GM21786 (cell line): ENCODE measurements at regions not wholly inside any gene's neighbourhood (a gene's known extent, or its start where the extent isn't known, plus 50 kb on each side); places are given as distances from the start of the nearest gene placed in this dataset.
"Not testable (repeated sequence)": the region's sequence is repeated elsewhere in the genome, so short reads cannot be mapped to it uniquely, and the experiment has no call there.

ENCODE experiments used
- ATAC-seq: cut with Tn5 transposase; IDR thresholded peaks from one replicate; pipeline ENCODE4 v1.9.1; 2021; ENCODE audit not compliant: unreplicated experiment

DNA sequence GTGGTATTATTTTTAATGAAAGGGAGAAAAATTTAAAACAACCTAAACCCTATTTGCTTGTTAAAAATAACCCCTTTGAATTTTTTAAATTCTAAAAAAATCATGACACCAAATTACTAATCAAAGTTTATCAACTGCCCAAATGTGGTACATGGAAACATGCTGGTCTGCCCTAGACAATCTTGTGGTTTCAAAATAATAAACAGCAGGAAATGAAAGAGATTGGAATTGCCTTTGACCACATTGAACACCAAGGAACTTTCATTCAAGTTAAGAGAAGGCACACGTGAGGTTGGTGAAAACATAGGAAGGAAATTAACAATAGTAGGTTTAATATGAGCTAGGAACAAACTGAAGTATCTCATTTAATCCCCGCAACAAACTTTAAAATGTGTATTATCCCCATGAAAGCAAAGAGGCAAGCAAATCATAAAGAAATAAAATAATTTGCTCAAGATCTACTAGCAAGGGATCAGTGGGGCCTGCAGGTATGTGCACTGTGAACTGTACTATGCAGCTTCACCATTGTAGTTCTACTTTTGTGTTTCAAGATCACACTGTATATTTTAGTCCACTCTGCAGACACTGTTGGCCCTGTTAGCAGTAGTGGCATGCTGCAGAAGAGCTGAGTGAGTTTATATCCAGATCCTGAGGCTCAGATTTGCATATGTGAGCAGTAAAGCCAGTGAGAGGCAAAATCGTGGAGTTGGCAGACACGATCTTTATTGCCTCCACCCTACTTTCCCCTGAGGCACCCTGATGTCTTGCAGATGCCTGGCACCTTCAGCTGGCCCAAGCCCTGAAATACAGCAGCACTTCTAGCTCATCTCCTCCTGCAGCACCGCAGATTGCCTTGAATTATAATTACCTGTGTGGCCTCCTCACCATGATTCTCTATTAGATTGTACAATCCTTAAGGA is 157.8 kb upstream of the TENT5A start:
- ATAC-seq = no peak

DNA sequence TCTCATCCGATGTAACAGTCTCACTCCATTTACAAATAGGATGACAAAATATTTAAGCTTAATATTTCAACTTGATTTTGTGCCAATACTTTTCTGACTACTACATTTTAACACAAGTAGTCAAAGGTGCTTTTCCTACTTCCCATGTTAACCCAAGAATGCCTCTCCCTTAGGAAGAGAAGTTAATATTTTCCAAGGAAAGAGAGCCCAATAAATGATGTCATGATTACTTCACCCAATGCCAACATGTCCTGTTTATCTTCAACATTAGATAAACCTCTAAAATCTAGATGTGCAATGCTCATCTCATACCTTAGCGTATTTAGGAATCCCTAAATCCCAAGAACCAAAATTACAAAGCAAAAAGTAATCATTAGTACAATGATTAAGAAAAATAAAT is 156.7 kb upstream of the TENT5A start:
- no peak for ATAC-seq

DNA sequence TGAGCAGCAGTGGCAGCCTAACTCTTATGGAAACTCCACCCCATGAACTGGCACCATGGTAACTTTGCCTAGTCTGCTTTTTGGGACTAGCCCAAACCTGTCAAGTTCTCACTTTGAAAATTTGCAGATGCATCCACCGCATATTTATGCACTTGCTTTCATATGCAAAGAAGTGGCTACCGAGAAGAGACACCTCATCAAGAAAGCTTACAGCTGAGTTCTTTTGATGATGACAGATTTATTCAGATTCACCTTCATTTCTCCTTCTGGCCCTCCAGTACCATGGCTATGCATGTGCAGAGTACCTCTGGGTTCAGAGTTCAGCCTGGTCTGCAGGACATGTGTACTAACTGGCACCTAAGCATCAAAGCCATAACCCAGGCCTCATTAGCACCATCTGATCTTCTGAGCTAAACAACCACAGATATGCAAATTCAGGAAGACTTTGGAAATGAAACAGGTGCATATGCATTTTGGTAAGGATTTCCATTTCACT is 154.3 kb upstream of the TENT5A start:
- ATAC-seq = peak; percentile 75

DNA sequence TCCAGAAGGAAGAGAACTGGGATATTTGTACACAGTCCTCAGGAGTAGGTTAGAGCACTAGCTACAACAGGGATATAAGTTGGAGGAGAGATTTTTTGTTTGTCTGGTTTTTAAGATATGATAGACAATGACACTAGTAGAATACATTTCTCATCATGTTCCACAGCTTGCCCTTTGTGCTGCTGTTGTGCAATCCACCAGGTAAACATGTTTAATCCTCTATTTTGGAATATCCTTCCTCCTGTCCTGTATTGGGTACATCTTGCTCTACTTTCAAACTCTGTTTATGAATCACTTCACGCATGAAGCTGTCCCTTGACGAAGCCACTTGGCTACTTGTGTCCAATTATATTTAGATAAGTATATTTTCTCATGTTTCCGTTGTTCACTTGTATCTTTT is 153.6 kb upstream of the TENT5A start:
- no peak for ATAC-seq

DNA sequence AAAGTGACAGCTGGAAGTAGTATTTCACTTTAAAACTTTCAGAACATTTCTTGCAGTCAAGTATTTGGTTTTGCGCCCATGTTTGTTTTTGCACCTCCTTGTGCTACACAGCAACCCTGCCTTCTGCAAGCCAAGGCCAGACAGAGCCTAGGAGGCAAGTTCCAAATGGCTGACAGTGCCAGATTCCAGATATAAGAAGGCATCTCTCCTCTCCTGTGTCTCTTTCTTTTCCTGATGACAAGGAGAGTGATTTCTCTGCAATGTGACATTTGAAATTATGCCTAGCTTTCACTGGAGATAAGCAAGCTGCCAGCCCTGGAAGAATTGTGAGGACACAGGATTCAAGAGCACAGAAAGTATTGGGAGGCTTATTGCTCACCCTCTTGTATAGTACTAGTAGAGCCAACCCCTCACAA is 149.1 kb upstream of the TENT5A start:
- no peak for ATAC-seq

DNA sequence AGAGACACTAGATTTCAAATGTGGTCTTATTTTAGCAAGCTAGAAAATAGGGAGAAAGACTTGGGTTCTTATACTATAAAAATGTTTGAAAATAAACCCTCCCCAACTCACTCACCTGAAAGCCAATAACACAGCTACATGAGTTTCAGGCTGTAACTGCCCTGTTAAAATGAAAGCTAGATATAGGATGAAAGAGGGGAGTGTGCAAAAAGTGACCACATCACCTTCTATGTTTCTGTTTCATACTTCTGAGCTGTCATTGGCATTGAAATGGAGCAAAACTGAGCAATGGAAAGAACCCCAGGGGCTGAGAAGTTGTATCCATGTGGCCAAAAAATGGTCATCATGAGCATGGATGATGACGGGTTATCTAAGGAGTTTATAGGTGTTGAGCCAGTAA is 148.1 kb upstream of the TENT5A start:
- ATAC-seq = peak; percentile 90

DNA sequence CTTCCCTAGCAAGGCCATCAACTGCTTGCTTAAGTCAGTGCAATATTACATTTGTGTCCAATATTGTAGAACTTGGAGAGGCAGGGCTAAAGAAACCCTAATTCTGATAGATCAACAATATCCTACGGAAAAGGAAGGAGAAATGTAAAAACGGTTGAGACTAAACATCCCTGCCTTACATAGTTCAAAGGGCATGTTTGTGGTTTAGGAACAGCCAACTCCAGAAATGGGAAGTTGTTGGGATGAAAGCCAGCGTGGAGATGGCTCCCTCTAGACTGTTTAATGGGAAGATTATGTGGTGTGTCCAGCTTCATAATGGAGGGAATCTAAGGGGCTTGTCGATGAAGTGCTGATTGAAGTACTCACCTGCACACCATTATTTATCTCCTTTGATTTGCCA is 145.3 kb upstream of the TENT5A start:
- ATAC-seq = no peak

DNA sequence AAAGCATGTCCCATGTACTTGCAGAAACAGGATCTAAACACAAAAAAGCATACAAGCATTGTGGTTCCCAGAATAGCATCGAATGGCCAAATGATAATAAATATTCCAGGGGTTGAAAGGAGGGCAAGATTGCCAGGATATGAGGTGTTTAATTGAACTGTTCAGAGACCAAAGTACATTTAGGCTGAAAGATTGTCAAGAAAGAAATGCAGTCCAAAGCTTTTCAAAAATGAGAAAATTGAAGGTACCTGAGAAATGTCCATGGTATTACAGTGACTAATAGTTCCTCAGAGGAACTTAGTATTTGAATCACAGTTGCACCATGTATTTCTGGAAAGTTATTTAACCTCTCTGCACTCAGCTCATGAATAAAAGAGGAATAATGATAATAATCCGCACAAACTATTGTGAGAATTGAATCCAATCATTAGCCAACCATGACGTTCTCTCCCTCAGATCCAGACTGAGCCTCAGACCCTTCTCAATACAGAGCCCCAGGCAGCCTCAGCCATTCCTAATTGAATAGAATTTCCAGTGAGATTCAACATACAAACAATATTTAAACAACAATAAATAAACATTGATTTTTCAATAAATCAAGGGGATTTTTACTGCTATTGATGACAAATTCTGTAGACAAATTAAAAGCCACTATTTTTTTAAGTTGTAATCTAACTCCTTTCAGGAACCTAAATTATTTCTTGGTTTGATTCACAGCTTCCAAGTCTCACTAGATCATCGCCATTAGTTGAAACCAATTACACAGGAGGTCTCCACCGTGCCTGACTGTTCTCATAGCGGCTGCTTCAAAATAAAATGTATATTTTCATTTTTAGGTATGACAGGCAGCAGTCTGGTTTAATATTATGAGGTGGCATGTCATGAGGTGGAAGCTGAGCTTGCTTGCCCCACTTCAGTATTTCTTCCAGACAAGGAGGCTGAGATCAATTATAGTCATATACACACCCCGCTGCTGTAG is 144.3 kb upstream of the TENT5A start:
- ATAC-seq = no peak

DNA sequence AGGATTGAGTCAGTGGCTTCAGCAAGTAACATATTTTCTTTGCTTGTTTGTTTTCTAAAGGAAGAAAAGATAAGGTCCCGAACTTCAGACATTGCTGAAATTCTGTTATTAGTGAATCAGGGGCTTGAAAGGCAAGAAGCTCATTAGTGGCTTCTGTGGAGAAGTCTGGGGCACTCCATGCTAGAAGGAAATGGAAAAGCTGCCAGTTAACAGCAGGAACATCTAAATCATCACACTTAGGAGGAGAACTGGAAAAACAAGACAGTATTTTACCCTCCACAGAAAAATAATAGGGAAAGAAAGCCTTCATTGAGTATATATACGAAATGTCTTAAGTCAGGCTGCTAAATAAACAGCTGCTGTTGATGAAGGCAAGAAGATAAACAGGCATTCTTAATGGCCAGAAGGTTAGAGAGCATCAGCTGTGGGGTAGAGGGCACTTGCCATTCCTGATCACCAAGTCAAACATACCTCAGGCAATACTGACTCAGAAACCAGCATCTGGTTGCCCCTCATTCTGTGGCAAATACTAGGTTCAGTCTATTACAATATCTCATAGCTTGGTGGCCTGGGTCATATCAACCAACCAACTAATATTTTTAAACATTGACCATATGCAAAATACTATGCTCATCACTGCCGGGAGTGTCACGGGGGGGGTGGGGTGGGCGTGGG is 143.2 kb upstream of the TENT5A start:
- ATAC-seq = no peak

DNA sequence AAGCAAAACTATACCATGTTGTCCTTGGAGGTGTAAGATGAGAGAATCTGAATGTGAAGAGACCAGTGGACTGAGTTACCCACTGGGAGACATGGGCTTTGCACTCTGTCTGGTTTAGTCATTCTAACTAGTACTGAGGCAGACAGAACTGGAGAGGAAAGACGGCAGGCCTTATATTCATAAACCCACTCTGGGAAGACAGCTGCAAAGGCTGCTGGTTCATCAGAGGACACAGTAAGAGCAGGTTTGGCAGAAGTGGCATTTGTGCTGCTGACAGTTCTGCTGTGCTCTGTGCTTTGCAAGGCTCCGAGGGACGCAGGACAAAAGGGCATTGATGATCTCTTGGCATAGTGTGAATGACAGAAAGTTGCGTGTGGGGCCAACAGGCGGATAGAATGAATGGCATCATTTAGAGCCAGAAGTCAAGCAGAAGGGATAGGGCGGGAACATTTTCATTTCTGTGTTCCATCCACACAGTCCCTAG is 142.3 kb upstream of the TENT5A start:
- no peak for ATAC-seq

DNA sequence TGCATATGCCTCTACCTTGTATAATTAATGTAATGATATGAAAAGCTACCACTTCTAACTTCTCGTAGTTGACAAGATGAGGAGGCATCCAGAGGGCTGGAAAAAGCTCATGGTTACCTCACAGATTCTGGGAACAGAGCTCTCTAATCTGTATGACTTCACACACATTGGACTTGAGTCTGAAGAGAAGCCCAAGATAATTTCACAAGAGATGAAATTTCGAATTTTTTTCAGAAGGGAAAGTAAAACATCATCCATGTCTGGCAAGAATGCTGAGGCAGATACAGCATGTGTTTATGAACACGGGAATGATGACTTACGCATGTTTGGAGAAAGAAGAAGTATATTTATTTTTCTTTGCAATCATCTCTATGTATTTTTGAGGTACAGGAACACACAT is 141.8 kb upstream of the TENT5A start:
- no peak for ATAC-seq

DNA sequence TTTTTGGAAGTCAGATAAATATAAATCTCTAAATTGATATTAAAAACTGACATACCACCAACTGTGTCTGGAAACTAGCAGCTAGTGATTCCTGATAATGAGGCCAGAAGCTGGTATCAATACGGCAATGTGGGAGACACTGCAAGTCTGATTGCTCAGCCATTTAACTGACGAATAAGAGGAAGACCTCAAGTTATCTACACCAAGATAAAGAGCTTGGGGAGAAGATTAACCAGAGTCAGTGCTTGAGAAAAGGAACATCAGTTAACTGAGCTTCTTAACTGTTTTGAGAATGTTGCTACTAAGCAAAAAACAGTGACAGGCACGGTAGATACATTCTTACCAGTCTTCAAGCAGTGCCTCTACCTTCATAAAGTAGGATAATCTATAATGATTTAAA is 140.4 kb upstream of the TENT5A start:
- ATAC-seq = no peak

DNA sequence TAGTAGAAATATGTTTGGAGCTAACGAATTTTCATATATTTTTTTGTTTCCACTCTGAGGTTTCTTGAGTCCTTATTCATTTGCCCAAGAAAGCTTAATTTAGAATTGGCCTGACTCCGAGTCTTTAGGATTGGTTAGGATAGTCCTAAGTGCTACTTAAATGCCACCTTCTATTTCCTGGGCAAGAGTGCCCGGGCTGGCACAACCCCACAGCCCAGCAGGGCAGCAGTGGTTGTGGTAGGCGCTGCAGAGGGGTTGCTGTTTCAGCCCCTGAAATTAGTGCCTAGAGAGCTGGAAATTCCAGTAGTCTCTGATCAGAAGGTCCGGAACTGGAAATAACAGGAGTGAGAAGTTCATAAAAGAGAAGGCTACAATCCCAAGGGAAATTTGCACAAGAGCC is 139.4 kb upstream of the TENT5A start:
- ATAC-seq = no peak

DNA sequence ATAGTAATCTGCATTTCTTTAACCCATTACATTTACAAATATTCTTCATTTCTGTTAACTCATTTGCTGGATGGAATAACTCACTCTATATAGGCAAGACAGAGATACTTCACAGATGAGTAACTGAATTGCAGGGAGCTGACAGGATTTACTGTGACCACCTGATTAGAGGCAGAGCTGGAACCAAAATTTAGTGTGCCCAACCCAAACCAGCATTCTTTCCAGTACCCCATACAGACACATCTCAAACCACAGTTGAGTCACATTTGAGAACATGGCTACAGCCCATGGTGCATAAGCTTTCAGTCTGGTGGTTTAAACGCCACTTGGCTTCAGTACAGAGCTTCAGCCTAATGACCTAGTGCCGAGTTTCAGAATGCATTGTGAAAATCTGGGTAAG is 138.4 kb upstream of the TENT5A start:
- no peak for ATAC-seq

DNA sequence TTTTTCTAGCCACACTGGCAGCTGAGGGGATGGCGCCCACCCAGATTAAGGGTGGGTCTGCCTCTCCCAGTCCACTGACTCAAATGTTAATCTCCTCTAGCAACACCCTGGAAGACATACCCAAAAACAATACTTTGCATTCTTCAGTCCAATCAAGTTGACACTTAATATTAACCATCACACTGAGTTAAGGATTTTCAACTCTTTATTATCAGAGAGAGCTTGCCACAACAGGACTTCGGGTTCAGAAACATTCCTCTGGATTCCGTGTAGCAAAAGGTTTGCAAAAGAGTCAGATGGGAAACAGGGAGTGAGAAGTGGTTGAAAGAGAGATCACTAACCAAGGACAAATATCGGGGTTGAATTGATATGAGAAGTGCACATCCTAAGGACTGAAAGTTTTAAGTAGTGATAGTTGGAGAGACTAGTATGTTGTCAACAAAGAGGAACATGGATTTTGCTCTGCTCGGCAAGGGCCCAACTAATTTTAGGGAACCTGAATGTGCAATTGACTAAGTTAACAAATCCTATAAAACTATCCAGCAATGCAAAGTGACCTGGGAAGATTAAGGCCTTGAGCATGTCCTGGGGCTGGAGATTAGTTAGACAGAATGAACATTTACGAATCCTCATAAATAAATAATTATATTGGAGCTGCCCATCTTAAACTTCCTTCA is 137.0 kb upstream of the TENT5A start:
- no peak for ATAC-seq

DNA sequence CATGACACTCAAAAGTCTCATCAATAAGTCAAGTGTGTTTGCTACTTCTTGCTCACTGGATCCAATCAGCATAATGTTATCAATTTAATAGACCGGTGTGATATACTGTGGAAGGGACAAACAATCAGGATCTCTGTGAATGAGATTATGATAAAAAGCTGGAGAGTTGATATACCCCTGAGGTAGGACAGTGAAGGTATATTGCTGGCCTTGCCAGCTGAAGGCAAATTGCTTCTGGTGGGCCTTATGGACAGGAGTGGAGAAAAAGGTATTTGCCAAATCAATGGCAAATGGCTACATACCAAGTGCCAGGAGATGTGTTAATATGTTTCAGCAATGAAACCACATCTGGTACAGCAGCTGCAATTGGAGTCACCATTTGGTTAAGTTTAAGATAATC is 134.4 kb upstream of the TENT5A start:
- not testable (repeated sequence) for ATAC-seq

DNA sequence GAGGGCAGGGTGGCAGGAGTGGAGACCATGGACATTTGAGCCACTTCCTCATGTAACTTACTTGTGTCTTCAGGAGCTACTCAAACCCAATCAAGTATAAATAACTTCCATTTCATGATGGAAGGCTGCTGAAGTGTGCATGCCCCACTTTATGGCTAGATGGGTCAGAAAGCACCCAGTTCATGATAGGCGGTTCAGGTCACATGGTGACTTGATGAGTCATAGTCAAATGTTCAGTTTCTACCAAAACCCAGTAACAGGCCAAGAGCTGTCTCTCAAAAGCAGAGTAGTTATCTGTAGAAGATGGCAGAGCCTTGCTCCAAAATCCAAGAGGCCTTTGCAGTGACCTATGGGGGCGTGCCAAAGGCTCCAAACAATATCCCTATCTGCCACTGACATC is 133.7 kb upstream of the TENT5A start:
- no peak for ATAC-seq

DNA sequence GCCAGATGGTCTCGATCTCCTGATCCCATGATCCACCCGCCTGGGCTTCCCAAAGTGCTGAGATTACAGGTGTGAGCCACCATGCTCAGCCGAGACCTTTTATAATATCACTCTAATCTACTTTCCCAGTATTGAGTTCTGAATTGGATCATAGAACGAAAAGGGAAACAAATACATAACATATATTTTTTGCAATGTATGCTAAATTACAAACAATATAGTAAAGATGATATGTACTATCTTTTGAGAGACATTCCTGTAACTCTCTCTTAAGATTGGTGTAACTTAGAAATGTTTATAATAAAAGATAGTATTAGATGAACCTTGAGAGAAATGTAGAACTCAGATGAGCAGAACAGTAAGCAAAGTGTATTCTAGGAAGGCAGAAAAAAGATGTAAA is 129.2 kb upstream of the TENT5A start:
- no peak for ATAC-seq

DNA sequence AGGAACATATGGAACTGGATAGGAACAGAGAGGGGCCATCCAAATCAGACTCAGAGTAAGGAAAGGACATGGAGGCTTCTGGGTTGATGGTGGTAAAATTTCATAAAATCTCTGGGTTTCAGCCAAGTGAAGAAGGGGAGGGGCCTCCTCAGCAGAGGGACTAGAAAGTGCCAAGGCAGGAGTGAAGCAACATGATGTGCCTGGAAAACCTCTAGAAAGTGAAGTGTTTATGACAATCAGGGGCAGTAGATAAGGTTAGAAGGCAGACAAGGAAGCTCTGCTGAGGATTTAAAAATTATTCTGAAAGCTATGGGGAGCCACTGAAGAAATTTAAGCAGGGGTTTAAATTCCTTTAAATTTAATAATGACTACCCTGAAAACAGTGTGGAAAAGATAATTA is 126.0 kb upstream of the TENT5A start:
- ATAC-seq = no peak

DNA sequence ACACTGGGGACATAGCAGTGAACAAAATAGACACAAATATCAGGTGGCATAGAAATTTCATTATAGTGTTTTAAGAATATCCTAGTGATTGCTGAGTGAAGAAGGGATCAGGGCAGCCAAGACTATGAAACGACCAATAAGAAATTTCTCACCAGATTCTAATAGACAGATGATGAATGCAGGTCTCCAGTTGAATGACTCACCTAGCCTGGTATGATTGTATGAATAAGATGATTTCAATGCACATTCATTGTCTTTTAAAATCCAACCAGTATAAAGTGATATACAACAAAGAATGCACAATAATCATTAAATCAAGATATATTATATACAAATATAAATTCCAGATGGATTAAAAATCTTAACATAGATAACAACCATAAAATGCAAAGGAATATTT is 124.5 kb upstream of the TENT5A start:
- no peak for ATAC-seq
